ENCODE measurements at regions not wholly inside any gene's neighbourhood (a gene's known extent, or its start where the extent isn't known, plus 50 kb on each side); places are given as distances from the start of the nearest gene placed in this dataset.

DNA sequence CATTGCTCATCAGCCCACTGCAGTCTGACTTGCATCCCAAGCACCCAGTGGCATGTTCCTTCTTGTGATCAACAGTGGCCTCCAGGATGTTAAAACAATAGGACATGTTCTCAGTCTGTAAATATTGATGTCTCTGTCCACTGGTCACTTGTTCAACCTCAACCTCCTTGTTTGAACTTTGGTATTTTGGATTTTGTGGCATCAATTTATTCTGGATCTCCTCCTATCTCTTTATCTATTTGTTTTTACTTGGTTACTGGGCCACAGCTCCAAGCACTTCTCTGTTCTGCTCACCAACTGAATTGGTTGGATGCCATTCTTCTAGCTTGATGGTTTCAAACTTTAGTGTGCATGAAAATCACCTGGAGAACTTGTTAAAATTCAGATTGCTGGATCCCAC, 1414.8 kb upstream of the CELF4 start:
- H3K36me3 ChIP-seq (ENCODE audit: control insufficient read depth in 2 of 2, extremely low read depth in 1 of 2, insufficient read depth in 2 of 2, low read length in 2 of 2), result no peaks in the 10 kb centered on the region
- H3K4me1 ChIP-seq (ENCODE audit: control insufficient read depth, extremely low read depth, insufficient read depth, low read length), result no peaks in the 10 kb centered on the region
- intact Hi-C loops (cut with micrococcal nuclease) (no loop called here), dilution Hi-C loops (cut with MboI; ENCODE audit: extremely low pct_ligation_motif_present, low sequenced_read_pairs) (no loop called here)
- TF ChIP-seq CTCF (IDR thresholded peaks at IDR 0.05; ENCODE audit: extremely low read depth in 1 of 2, insufficient read depth in 1 of 2, low read depth in 1 of 2, low read length in 2 of 2) (no peak), MYC (IDR thresholded peaks at IDR 0.05; ENCODE audit: low read depth, low read length) (no peak), EZH2 (IDR thresholded peaks at IDR 0.05; ENCODE audit: borderline replicate concordance, low read depth, low read length, severe bottlenecking) (no peak), FOS (IDR thresholded peaks at IDR 0.05; ENCODE audit: borderline replicate concordance, insufficient read depth, low read length) (no peak), POLR2A (IDR thresholded peaks at IDR 0.05; ENCODE audit: low read depth, low read length) (no peak)
- H3K27me3 ChIP-seq (ENCODE audit: control insufficient read depth in 2 of 2, insufficient read depth in 2 of 2, low read length in 2 of 2), result no peaks in the 10 kb centered on the region
- no peak overlapping the region for H2AFZ ChIP-seq (ENCODE audit: low read depth, low read length)
- POLR2A ChIA-PET, result no interaction called here
- no peak for DNase-seq (ENCODE audit: low read depth, low spot score)
- no peaks in the 10 kb centered on the region for H3K9me3 ChIP-seq (replicated peaks; ENCODE audit: control insufficient read depth, insufficient read depth, low read length)
- H3K4me2 ChIP-seq (ENCODE audit: insufficient read depth, low read length), result no peak overlapping the region
- CTCF ChIA-PET, result no interaction called here
- H3K9ac ChIP-seq (replicated peaks; ENCODE audit: extremely low read depth, insufficient read depth, low read length), result no peak overlapping the region
- no peaks in the 10 kb centered on the region for H3K79me2 ChIP-seq (ENCODE audit: control insufficient read depth, insufficient read depth, low read length)
- BruUV-seq (replicated peaks), result no TSS peak
- FAIRE-seq, result no peak
- no peaks in the 10 kb centered on the region for H3K9me1 ChIP-seq (replicated peaks; ENCODE audit: control insufficient read depth, extremely low read depth, insufficient read depth, low read length)
- no peaks in the 10 kb centered on the region for H4K20me1 ChIP-seq (replicated peaks; ENCODE audit: control insufficient read depth, extremely low read depth, insufficient read depth, low read length)
- no peak overlapping the region for H3K4me3 ChIP-seq (replicated peaks in 1 of 3; ENCODE audit: insufficient read depth in 1 of 3, low read depth in 1 of 3, low read length in 3 of 3)
- no peak overlapping the region for H3K27ac ChIP-seq (ENCODE audit: insufficient read depth, low read depth, low read length)

- ChIA-PET CTCF (no interaction called here), POLR2A (no interaction called here)
- no peaks in the 10 kb centered on the region for H3K27me3 ChIP-seq (ENCODE audit: control insufficient read depth in 2 of 2, insufficient read depth in 2 of 2, low read length in 2 of 2)
- no peaks in the 10 kb centered on the region for H3K36me3 ChIP-seq (ENCODE audit: control insufficient read depth in 2 of 2, extremely low read depth in 1 of 2, insufficient read depth in 2 of 2, low read length in 2 of 2)
- FAIRE-seq (no peak), DNase-seq (ENCODE audit: low read depth, low spot score) (no peak)
- no peaks in the 10 kb centered on the region for H4K20me1 ChIP-seq (replicated peaks; ENCODE audit: control insufficient read depth, extremely low read depth, insufficient read depth, low read length)
- H3K4me1 ChIP-seq (ENCODE audit: control insufficient read depth, extremely low read depth, insufficient read depth, low read length), result no peaks in the 10 kb centered on the region
- no peak overlapping the region for H3K4me2 ChIP-seq (ENCODE audit: insufficient read depth, low read length)
- dilution Hi-C loops (cut with MboI; ENCODE audit: extremely low pct_ligation_motif_present, low sequenced_read_pairs), result no loop called here
- no peak overlapping the region for H3K9ac ChIP-seq (replicated peaks; ENCODE audit: extremely low read depth, insufficient read depth, low read length)
- H3K27ac ChIP-seq (ENCODE audit: insufficient read depth, low read depth, low read length), result no peak overlapping the region
- BruUV-seq (replicated peaks), result no TSS peak
- H2AFZ ChIP-seq (ENCODE audit: low read depth, low read length), result no peak overlapping the region
- H3K4me3 ChIP-seq (replicated peaks in 1 of 3; ENCODE audit: insufficient read depth in 1 of 3, low read depth in 1 of 3, low read length in 3 of 3), result no peak overlapping the region
- H3K79me2 ChIP-seq (ENCODE audit: control insufficient read depth, insufficient read depth, low read length), result no peaks in the 10 kb centered on the region
- H3K9me1 ChIP-seq (replicated peaks; ENCODE audit: control insufficient read depth, extremely low read depth, insufficient read depth, low read length), result no peaks in the 10 kb centered on the region
- intact Hi-C loops (cut with micrococcal nuclease), result no loop called here
- no peaks in the 10 kb centered on the region for H3K9me3 ChIP-seq (replicated peaks; ENCODE audit: control insufficient read depth, insufficient read depth, low read length)
- no peak for TF ChIP-seq JUN (IDR thresholded peaks at IDR 0.05; ENCODE audit: borderline replicate concordance, insufficient read depth, insufficient read length, low read depth)
- no peak for TF ChIP-seq POLR2AphosphoS5 (IDR thresholded peaks at IDR 0.05; ENCODE audit: insufficient read depth, low read depth, low read length)
- TF ChIP-seq GATA2 (IDR thresholded peaks at IDR 0.05; ENCODE audit: insufficient read depth, insufficient read length, low read depth, low read length), result no peak
- TF ChIP-seq, protein P1, sequence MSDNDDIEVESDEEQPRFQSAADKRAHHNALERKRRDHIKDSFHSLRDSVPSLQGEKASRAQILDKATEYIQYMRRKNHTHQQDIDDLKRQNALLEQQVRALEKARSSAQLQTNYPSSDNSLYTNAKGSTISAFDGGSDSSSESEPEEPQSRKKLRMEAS (IDR thresholded peaks at IDR 0.05; ENCODE audit: insufficient read depth, insufficient read length), result no peak
- TF ChIP-seq POLR2A (IDR thresholded peaks at IDR 0.05; ENCODE audit: low read depth, low read length), result no peak
Observed at GRCh38 chr18:38972571-38972970, 1407.0 kb upstream of the CELF4 start.

Measured in endothelial cell of umbilical vein (primary cell).